DND-41 (cell line): ENCODE measurements at regions not wholly inside any gene's neighbourhood (a gene's known extent, or its start where the extent isn't known, plus 50 kb on each side); places are given as distances from the start of the nearest gene placed in this dataset.

ENCODE experiments used
- EZH2 ChIP-seq: IDR thresholded peaks from 3 replicates; pipeline ENCODE4 v1.6.1; 2012; ENCODE audit warnings: borderline replicate concordance, low read depth, mild to moderate bottlenecking, moderate library complexity, low read length, inconsistent platforms; ENCODE audit not compliant: severe bottlenecking
- TF ChIP-seq, protein P1 (sequence below): IDR thresholded peaks from 2 replicates; pipeline ENCODE4 v1.5.1; 2012; ENCODE audit warnings: borderline replicate concordance, low read length, moderate library complexity, mild to moderate bottlenecking; ENCODE audit not compliant: poor library complexity, severe bottlenecking; ENCODE audit errors: extremely low read depth

DNA sequence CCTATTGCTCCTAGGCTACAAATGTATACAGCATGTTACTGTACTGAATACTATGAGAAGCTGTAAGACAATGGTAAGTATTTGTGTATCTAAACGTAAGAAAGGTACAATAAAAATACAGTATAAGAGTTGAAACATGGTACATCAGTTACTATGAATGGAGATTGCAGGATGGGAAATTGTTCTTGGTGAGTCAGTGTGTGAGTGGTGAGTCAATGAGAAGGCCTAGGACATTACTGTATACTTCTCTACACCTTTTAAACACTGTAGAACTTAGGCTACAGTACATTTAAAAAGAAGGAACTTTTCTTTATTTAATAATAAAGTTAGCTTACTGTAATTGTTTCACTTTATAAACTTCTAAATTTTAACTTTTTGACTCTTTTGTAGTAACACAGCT lies 2603.2 kb downstream of the PCDH7 start:
- TF ChIP-seq, protein P1, sequence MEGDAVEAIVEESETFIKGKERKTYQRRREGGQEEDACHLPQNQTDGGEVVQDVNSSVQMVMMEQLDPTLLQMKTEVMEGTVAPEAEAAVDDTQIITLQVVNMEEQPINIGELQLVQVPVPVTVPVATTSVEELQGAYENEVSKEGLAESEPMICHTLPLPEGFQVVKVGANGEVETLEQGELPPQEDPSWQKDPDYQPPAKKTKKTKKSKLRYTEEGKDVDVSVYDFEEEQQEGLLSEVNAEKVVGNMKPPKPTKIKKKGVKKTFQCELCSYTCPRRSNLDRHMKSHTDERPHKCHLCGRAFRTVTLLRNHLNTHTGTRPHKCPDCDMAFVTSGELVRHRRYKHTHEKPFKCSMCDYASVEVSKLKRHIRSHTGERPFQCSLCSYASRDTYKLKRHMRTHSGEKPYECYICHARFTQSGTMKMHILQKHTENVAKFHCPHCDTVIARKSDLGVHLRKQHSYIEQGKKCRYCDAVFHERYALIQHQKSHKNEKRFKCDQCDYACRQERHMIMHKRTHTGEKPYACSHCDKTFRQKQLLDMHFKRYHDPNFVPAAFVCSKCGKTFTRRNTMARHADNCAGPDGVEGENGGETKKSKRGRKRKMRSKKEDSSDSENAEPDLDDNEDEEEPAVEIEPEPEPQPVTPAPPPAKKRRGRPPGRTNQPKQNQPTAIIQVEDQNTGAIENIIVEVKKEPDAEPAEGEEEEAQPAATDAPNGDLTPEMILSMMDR: no peak
- TF ChIP-seq EZH2: no peak
